OCI-LY1 (cell line): ENCODE measurements at regions not wholly inside any gene's neighbourhood (a gene's known extent, or its start where the extent isn't known, plus 50 kb on each side); places are given as distances from the start of the nearest gene placed in this dataset.

Experiments
- H2AFZ ChIP-seq: fragments of 200-600 bp; sonication (generic), shearing (Covaris generic); 2 replicates; pipeline ENCODE4 v1.6.0; 2014; ENCODE audit warnings: antibody characterized with exemption, mild to moderate bottlenecking, low read length
- H3F3A ChIP-seq: fragments of 200-600 bp; sonication (generic), shearing (Covaris generic); 2 replicates; pipeline ENCODE4 v1.6.0; 2014; ENCODE audit warnings: mild to moderate bottlenecking, antibody characterized with exemption, low read length, moderate library complexity; ENCODE audit not compliant: insufficient read depth
- H3K27ac ChIP-seq: fragments of 200-600 bp; sonication (generic); 2 replicates; pipeline ENCODE4 v1.5.1; 2014; ENCODE audit warnings: low read length, mixed run types, mild to moderate bottlenecking, low read depth; ENCODE audit not compliant: poor library complexity, severe bottlenecking
- H3K27me3 ChIP-seq: fragments of 200-600 bp; sonication (generic); 2 replicates; pipeline ENCODE4 v1.6.0; 2014; ENCODE audit warnings: antibody characterized with exemption, mild to moderate bottlenecking, low read length, moderate library complexity; ENCODE audit not compliant: insufficient read depth
- H3K36me3 ChIP-seq: fragments of 200-600 bp; sonication (generic); 2 replicates; pipeline ENCODE4 v1.6.1; 2014; ENCODE audit warnings: mild to moderate bottlenecking, antibody characterized with exemption, low read length, moderate library complexity, mixed read lengths; ENCODE audit not compliant: insufficient read depth
- H3K4me1 ChIP-seq: fragments of 200-600 bp; sonication (generic); 2 replicates; pipeline ENCODE4 v1.5.1; 2014; ENCODE audit warnings: mild to moderate bottlenecking, low read length, moderate library complexity; ENCODE audit not compliant: insufficient read depth, severe bottlenecking
- H3K4me2 ChIP-seq: fragments of 200-600 bp; sonication (generic), shearing (Covaris generic); 2 replicates; pipeline ENCODE4 v1.6.1; 2014; ENCODE audit warnings: low read length
- H3K4me3 ChIP-seq: fragments of 200-600 bp; sonication (generic); 2 replicates; pipeline ENCODE4 v1.5.1; 2014; ENCODE audit warnings: low read length, low read depth, mild to moderate bottlenecking, mixed read lengths; ENCODE audit not compliant: poor library complexity, severe bottlenecking
- H3K79me2 ChIP-seq: fragments of 200-600 bp; shearing (Covaris generic); 2 replicates; pipeline ENCODE4 v1.6.1; 2016; ENCODE audit warnings: mixed run types, low read length, mixed read lengths; ENCODE audit not compliant: insufficient read depth
- H3K9ac ChIP-seq: fragments of 200-600 bp; sonication (generic), shearing (Covaris generic); 2 replicates; pipeline ENCODE4 v1.6.1; 2014; ENCODE audit warnings: mild to moderate bottlenecking, low read length, mixed read lengths
- H3K9me2 ChIP-seq: fragments of 200-600 bp; sonication (generic), shearing (Covaris generic); 2 replicates; pipeline ENCODE4 v1.6.1; 2014; ENCODE audit warnings: low read depth, mild to moderate bottlenecking, low read length, mixed read lengths
- H3K9me3 ChIP-seq: fragments of 200-600 bp; shearing (Covaris generic); 2 replicates; pipeline ENCODE4 v1.6.1; 2014; ENCODE audit warnings: low read length, mixed read lengths
- H4K20me1 ChIP-seq: fragments of 200-600 bp; sonication (generic), shearing (Covaris generic); 2 replicates; pipeline ENCODE4 v1.6.0; 2016; ENCODE audit warnings: mild to moderate bottlenecking, low read length; ENCODE audit not compliant: insufficient read depth
- EZH2 ChIP-seq: fragments of 200-600 bp; sonication (generic), shearing (Covaris generic); IDR thresholded peaks from 2 replicates; pipeline ENCODE4 v1.8.0; 2017; ENCODE audit warnings: borderline replicate concordance, mixed run types, mild to moderate bottlenecking, antibody characterized with exemption, low read length, moderate library complexity, mixed read lengths
- TF ChIP-seq, protein P1 (sequence below): fragments of 200-600 bp; sonication (generic), shearing (Covaris generic); IDR thresholded peaks from 2 replicates; pipeline ENCODE4 v1.5.1; 2017; ENCODE audit warnings: mild to moderate bottlenecking, antibody characterized with exemption, low read length, moderate library complexity, mixed read lengths

DNA sequence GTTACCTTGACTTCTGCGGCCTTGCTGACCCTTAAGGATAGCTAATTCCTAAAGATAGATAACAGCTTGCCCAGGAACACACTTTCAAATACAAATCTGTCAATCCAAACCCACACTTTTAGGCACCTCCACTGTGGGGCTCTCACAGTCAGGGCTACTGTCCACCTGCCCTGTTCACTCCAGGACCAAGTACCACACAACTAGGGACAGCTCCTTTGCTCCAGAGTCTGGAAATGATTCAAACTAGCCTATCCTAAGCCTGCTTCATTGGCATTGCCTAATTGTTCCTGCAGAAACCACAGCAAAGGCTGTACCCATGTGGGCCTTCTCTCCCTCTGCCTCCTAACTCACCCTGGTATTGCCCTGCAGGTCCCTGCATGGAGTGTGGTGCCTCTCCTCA is 538.9 kb upstream of the IGFBP3 start:
- H3K79me2 ChIP-seq = no peaks in the 10 kb centered on the region
- no peak overlapping the region for H3K4me2 ChIP-seq
- H3F3A ChIP-seq = no peaks in the 10 kb centered on the region
- no peak overlapping the region for H3K27ac ChIP-seq
- no peaks in the 10 kb centered on the region for H4K20me1 ChIP-seq
- no peak overlapping the region for H2AFZ ChIP-seq
- no peaks in the 10 kb centered on the region for H3K27me3 ChIP-seq
- H3K9ac ChIP-seq = no peak overlapping the region
- no peaks in the 10 kb centered on the region; the same call in 1 of the 2 replicates for H3K9me3 ChIP-seq
- H3K9me2 ChIP-seq = no peaks in the 10 kb centered on the region
- H3K36me3 ChIP-seq = no peaks in the 10 kb centered on the region
- H3K4me1 ChIP-seq = no peaks in the 10 kb centered on the region
- H3K4me3 ChIP-seq = no peak overlapping the region
- no peak for TF ChIP-seq EZH2
- TF ChIP-seq, protein P1, sequence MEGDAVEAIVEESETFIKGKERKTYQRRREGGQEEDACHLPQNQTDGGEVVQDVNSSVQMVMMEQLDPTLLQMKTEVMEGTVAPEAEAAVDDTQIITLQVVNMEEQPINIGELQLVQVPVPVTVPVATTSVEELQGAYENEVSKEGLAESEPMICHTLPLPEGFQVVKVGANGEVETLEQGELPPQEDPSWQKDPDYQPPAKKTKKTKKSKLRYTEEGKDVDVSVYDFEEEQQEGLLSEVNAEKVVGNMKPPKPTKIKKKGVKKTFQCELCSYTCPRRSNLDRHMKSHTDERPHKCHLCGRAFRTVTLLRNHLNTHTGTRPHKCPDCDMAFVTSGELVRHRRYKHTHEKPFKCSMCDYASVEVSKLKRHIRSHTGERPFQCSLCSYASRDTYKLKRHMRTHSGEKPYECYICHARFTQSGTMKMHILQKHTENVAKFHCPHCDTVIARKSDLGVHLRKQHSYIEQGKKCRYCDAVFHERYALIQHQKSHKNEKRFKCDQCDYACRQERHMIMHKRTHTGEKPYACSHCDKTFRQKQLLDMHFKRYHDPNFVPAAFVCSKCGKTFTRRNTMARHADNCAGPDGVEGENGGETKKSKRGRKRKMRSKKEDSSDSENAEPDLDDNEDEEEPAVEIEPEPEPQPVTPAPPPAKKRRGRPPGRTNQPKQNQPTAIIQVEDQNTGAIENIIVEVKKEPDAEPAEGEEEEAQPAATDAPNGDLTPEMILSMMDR = no peak

DNA sequence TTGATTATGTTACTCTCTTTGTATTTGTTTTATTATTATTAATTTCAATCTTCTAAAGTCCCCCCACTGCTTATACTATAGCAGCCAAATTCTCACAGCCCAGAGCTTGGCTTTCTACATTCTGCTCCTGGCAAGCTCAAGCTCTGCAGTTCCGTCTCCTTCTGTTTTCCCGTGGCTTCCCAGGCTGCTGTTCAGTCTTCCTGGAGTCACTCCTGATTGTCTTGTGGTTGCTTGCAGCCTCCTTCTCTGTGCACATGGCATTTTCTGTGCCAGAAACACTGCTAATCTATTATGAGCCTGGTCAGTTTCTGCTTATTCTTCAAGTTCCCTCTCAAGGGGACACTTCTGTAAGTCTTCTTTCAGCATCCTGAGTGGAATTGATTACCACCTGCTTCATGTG is 533.7 kb upstream of the IGFBP3 start:
- no peaks in the 10 kb centered on the region for H3K79me2 ChIP-seq
- no peaks in the 10 kb centered on the region for H3K36me3 ChIP-seq
- no peaks in the 10 kb centered on the region for H3K27me3 ChIP-seq
- no peaks in the 10 kb centered on the region for H3K4me1 ChIP-seq
- no peaks in the 10 kb centered on the region for H3K9me3 ChIP-seq
- H3K4me3 ChIP-seq = no peak overlapping the region
- no peak overlapping the region for H3K4me2 ChIP-seq
- no peak overlapping the region for H3K27ac ChIP-seq
- H3F3A ChIP-seq = no peaks in the 10 kb centered on the region
- H2AFZ ChIP-seq = no peak overlapping the region
- no peak for TF ChIP-seq EZH2
- TF ChIP-seq, protein P1 = no peak
- H4K20me1 ChIP-seq = no peaks in the 10 kb centered on the region
- H3K9ac ChIP-seq = no peak overlapping the region
- 0 out of 2 replicates have a peak, but pooled peaks cover 4% of the 10 kb centered on the region for H3K9me2 ChIP-seq

DNA sequence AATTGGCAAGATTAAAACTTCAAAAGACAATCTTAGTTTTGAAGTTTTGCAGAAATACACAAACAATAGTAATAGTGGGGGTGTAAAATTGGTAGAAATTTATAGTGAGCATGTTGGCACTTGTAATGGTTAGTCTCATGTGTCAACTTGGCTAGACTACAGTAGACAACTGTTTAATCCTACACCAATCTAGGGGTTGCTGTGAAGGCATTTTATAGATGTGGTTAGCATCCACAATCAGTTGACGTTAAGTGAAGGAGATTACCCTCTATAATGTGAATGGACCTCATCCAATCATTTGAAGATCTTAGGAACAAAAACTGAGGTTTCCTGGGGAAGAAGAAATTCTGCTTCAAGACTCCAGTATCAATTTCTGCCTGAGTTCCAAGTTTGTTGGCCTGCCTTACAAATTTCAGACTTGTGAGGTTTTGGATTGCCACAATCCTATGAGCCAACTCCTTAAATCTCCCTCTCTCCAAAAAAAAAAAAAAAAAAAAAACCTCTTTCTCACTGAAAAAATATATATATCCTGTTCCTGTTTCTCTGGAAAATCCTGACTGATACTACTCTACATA is 531.6 kb upstream of the IGFBP3 start:
- no peak for TF ChIP-seq EZH2
- TF ChIP-seq, protein P1 = no peak
- H4K20me1 ChIP-seq = no peaks in the 10 kb centered on the region
- no peaks in the 10 kb centered on the region for H3K36me3 ChIP-seq
- 0 out of 2 replicates have a peak, but pooled peaks cover 4% of the 10 kb centered on the region for H3K9me2 ChIP-seq
- no peak overlapping the region for H3K27ac ChIP-seq
- H3K9me3 ChIP-seq = no peaks in the 10 kb centered on the region
- H3K4me3 ChIP-seq = no peak overlapping the region
- H2AFZ ChIP-seq = no peak overlapping the region
- no peak overlapping the region for H3K9ac ChIP-seq
- no peaks in the 10 kb centered on the region for H3F3A ChIP-seq
- no peak overlapping the region for H3K4me2 ChIP-seq
- H3K4me1 ChIP-seq = no peaks in the 10 kb centered on the region
- no peaks in the 10 kb centered on the region for H3K79me2 ChIP-seq
- H3K27me3 ChIP-seq = no peaks in the 10 kb centered on the region
